GM21529 (cell line): ENCODE measurements at regions not wholly inside any gene's neighbourhood (a gene's known extent, or its start where the extent isn't known, plus 50 kb on each side); places are given as distances from the start of the nearest gene placed in this dataset.
"Not testable (repeated sequence)": the region's sequence is repeated elsewhere in the genome, so short reads cannot be mapped to it uniquely, and the experiment has no call there.

ENCODE experiments used
- ATAC-seq: cut with Tn5 transposase; IDR thresholded peaks from one replicate; pipeline ENCODE4 v1.9.1; 2021; ENCODE audit not compliant: unreplicated experiment

- not testable (repeated sequence) for ATAC-seq
These were observed 75.1 kb upstream of the CIDEA start for GRCh38 chr18:12179029-12179428.

- not testable (repeated sequence) for ATAC-seq
These were observed 74.2 kb upstream of the CIDEA start for GRCh38 chr18:12179697-12180577.

GRCh38 chr18:12198797-12199196 lies 55.4 kb upstream of the CIDEA start:
- ATAC-seq: not testable (repeated sequence)

- peak; percentile 99 for ATAC-seq
These were observed 54.0 kb upstream of the CIDEA start for GRCh38 chr18:12200186-12200585.
